Psoas muscle (tissue), 7 donors: ENCODE measurements at regions not wholly inside any gene's neighbourhood (a gene's known extent, or its start where the extent isn't known, plus 50 kb on each side); places are given as distances from the start of the nearest gene placed in this dataset.

Experiments used
- ATAC-seq, 4 donors: fragments of 200-7000 bp; cut with Tn5 transposase; one replicate each; pipeline ENCODE4 v1.9.1; 2020; ENCODE audit warnings: moderate library complexity in 3 of 4, mild to moderate bottlenecking in 2 of 4
- DNase-seq, 2 donors: peaks; one replicate each; pipeline ENCODE4 v3.0.0-alpha.2; 2020
- H3K27ac ChIP-seq: fragments of 200-600 bp; one replicate; pipeline ENCODE4 v1.8.0; 2022
- H3K27me3 ChIP-seq, 3 donors: fragments of 200-600 bp in 1 of 3; one replicate each; pipeline versions ENCODE4 v1.6.1 to v1.8.0; 2013 to 2022; ENCODE audit warnings: low read length in 2 of 3, mild to moderate bottlenecking in 2 of 3, moderate library complexity in 1 of 3; ENCODE audit not compliant: insufficient read depth in 3 of 3
- H3K36me3 ChIP-seq, 2 donors: fragments of 200-600 bp in 1 of 2; one replicate each; pipeline versions ENCODE4 v1.6.1 to v1.8.0; 2013 to 2022; ENCODE audit warnings: low read depth in 1 of 2, mild to moderate bottlenecking in 1 of 2, moderate library complexity in 1 of 2; ENCODE audit not compliant: insufficient read depth in 1 of 2
- H3K4me1 ChIP-seq: fragments of 200-600 bp; one replicate; pipeline ENCODE4 v1.8.0; 2022
- H3K4me3 ChIP-seq: fragments of 200-600 bp; one replicate; pipeline ENCODE4 v1.8.0; 2022; ENCODE audit warnings: mild to moderate bottlenecking
- H3K9me3 ChIP-seq: fragments of 200-600 bp; one replicate; pipeline ENCODE4 v1.8.0; 2022
- WGBS, 3 donors: extraction: QIAGEN DNeasy Blood & Tissue Kit; methylation state at CpG; one replicate each; pipeline versions ENCODE4 v1.1.6 to v1.1.7; 2013; 5-methylcytosine and 5-hydroxymethylcytosine counted together
- intact Hi-C, 2 donors: fragments of 100-400 bp; cut with DNase I; formaldehyde crosslinking; loops; one replicate each; pipeline versions ENCODE4 v1.11.0 to v1.14.2; 2022
- TF ChIP-seq, protein P1 (sequence below): fragments of 200-600 bp; IDR thresholded peaks from one replicate; pipeline ENCODE4 v1.8.0; 2022; ENCODE audit warnings: antibody characterized with exemption
- donor health status: healthy with polysubstance abuse.
- donor health status: DM: no; HTN: no; CAD: no; lungs with moderate emphysema.
- donor health status: Bipolar disorder and iron deficiency.
- donor health status: healthy.
- donor health status: DM: yes; HTN: yes; CAD: no.
- donor health status: DM: no; HTN: no; CAD: no.
- donor health status: DM: yes; HTN: yes; CAD: no.

DNA sequence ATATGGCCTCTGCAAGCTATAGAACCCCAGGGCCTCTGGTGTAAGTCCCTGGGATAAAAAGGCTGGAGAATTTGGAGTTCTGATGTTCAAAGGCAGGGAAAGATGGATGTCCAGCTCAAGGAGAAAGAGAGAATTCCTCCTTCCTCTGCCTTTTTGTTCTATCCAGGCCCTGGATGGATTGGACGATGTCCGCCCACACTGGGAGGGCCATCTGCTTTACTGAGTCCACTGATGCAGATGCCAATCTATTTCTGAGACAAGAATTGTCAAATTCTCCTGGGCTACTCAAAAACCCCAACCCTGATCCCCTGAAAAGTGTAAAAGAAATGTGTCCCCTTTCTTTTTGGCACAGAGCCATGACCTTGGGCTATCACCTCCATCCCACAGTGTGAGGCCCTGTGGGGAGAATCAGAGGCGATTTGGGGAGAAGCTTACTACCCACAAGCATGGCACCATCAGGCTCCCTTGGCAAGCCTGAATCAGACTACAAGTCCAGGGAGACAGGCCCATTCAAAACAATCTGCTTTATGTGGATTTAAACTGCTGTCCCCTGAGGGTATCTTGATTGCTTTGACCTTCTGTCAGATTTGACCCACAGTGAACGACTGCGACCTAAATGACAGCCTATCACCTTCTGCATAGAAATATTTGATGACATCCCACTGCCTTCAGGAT, 334.0 kb downstream of the NUAK1 start:
- ATAC-seq, result no peak
- intact Hi-C loops, result no loop called here

GRCh38 chr12:105805730-105806399, 332.9 kb downstream of the NUAK1 start:
- 39 to 55% (median 41%) methylated on average over 4 of the region's 4 CpGs for WGBS, 3 donors
- Histone ChIP-seq H3K27ac (peak overlapping the region; percentile 51), H3K4me1 (peaks cover 6% of the 10 kb centered on the region), H3K9me3 (no peaks in the 10 kb centered on the region), H3K27me3 (no peaks in the 10 kb centered on the region), H3K36me3 (no peaks in the 10 kb centered on the region), H3K4me3 (no peak overlapping the region)
- DNase-seq (peak; percentile 21 to 60), ATAC-seq (peak; percentile 90 to 97 (median 96))
- intact Hi-C loops, result no loop called here
- TF ChIP-seq, protein P1, sequence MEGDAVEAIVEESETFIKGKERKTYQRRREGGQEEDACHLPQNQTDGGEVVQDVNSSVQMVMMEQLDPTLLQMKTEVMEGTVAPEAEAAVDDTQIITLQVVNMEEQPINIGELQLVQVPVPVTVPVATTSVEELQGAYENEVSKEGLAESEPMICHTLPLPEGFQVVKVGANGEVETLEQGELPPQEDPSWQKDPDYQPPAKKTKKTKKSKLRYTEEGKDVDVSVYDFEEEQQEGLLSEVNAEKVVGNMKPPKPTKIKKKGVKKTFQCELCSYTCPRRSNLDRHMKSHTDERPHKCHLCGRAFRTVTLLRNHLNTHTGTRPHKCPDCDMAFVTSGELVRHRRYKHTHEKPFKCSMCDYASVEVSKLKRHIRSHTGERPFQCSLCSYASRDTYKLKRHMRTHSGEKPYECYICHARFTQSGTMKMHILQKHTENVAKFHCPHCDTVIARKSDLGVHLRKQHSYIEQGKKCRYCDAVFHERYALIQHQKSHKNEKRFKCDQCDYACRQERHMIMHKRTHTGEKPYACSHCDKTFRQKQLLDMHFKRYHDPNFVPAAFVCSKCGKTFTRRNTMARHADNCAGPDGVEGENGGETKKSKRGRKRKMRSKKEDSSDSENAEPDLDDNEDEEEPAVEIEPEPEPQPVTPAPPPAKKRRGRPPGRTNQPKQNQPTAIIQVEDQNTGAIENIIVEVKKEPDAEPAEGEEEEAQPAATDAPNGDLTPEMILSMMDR, result no peak

More for the DNA sequence above, 334.0 kb downstream of the NUAK1 start:
- H3K27ac ChIP-seq, result no peak overlapping the region
- TF ChIP-seq, protein P1, result no peak
- H3K36me3 ChIP-seq, result no peaks in the 10 kb centered on the region
- 82 to 85% (median 83%) methylated on average over 5 of the region's 5 CpGs for WGBS, 3 donors
- no peak overlapping the region for H3K4me3 ChIP-seq
- peaks cover 6% of the 10 kb centered on the region for H3K4me1 ChIP-seq
- DNase-seq, result no peak
- no peaks in the 10 kb centered on the region for H3K9me3 ChIP-seq
- no peaks in the 10 kb centered on the region for H3K27me3 ChIP-seq

DNA sequence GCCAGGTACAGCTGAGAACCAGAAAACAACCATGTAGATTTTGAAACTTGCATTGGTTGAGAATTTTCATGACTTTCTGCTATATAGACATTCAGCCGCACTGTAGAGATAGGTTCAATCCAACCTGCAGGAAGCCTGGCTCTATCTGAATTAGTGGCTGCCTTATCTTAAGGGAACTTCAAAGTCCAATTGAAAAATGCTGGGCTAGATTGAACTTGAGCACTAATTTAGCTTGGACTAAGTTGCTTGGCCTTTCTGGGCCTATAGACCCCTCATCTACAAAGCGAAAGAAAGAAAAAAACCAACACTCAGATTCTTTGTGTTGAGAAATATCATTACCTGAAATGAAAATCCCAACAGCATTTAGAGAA, 332.4 kb downstream of the NUAK1 start:
- TF ChIP-seq, protein P1, result no peak
- ATAC-seq, result no peak
- H3K4me3 ChIP-seq, result no peak overlapping the region
- intact Hi-C loops, result no loop called here
- no peaks in the 10 kb centered on the region for H3K36me3 ChIP-seq
- H3K4me1 ChIP-seq, result peaks cover 6% of the 10 kb centered on the region
- no peaks in the 10 kb centered on the region for H3K9me3 ChIP-seq
- WGBS, 3 donors, result 89 to 100% (median 95%) methylated on average over 2 of the region's 2 CpGs
- DNase-seq, result no peak
- H3K27me3 ChIP-seq, result no peaks in the 10 kb centered on the region
- peak overlapping the region; percentile 51 for H3K27ac ChIP-seq

- no peak overlapping the region for H3K27ac ChIP-seq
- intact Hi-C loops, result no loop called here
- ATAC-seq, result no peak
Observed at GRCh38 chr12:105812366-105812765, 326.4 kb downstream of the NUAK1 start.

More at GRCh38 chr12:105812366-105812765, 326.4 kb downstream of the NUAK1 start:
- TF ChIP-seq, protein P1, result no peak
- H3K27me3 ChIP-seq, result no peaks in the 10 kb centered on the region
- WGBS, 3 donors, result 44 to 73% (median 67%) methylated on average over 1 of the region's 1 CpG
- no peaks in the 10 kb centered on the region for H3K4me1 ChIP-seq
- DNase-seq, result no peak
- H3K9me3 ChIP-seq, result no peaks in the 10 kb centered on the region
- H3K4me3 ChIP-seq, result no peak overlapping the region
- H3K36me3 ChIP-seq, result no peaks in the 10 kb centered on the region
